GM12878 (cell line): ENCODE measurements at regions not wholly inside any gene's neighbourhood (a gene's known extent, or its start where the extent isn't known, plus 50 kb on each side); places are given as distances from the start of the nearest gene placed in this dataset.

Experiments
- ATAC-seq: fragments of 200-7000 bp; cut with Tn5 transposase; 3 replicates; pipeline ENCODE4 v1.9.1; 2020; ENCODE audit warnings: mild to moderate bottlenecking, moderate library complexity
- BruUV-seq: library from RNA; stranded (reverse); fragments of 400-500 nt; replicated peaks from 2 replicates; lab custom pipeline; 2021; lab: Mats Ljungman, UMichigan
- CTCF ChIA-PET: fragments of 300-600 bp; sonication (Branson Sonifier 250); formaldehyde crosslinking; extraction: SDS; loops from one replicate; lab custom pipeline; 2021; ENCODE audit warnings: inconsistent platforms; lab: Yijun Ruan, JAX
- POLR2A ChIA-PET: fragments of 350-600 bp; formaldehyde crosslinking; extraction: SDS; loops from one replicate; lab custom pipeline; 2021; ENCODE audit warnings: inconsistent platforms; lab: Charles Lee
- RAD21 ChIA-PET: fragments of 300-600 bp; sonication (Branson Sonifier 250); formaldehyde crosslinking; loops from one replicate; lab custom pipeline; 2023; ENCODE audit warnings: antibody characterized with exemption; ENCODE audit not compliant: unreplicated experiment; lab: Charles Lee
- SMC1A ChIA-PET: fragments of 300-600 bp; sonication (Branson Sonifier 250); formaldehyde crosslinking; loops from one replicate; lab custom pipeline; 2023; ENCODE audit not compliant: unreplicated experiment, uncharacterized antibody; lab: Charles Lee
- DNase-seq: peaks from one replicate; pipeline ENCODE4 v3.0.0-alpha.2; 2011; ENCODE audit warnings: low read depth, low spot score
- FAIRE-seq: peaks from 3 replicates; lab custom pipeline; 2011; peaks lifted over from hg19 to GRCh38; lab: Jason Lieb, UNC
- H2AFZ ChIP-seq: 2 replicates; pipeline ENCODE4 v1.6.0; 2011; ENCODE audit warnings: low read depth, low read length, control low read depth; ENCODE audit not compliant: control insufficient read depth
- H3K27ac ChIP-seq: 2 replicates; pipeline ENCODE4 v1.5.1; 2011; ENCODE audit warnings: control low read depth; ENCODE audit not compliant: control insufficient read depth, insufficient read depth
- H3K27me3 ChIP-seq, 2 experiments: replicated peaks in 1 of 2; 2 replicates each; pipeline versions ENCODE4 v1.6.0 to v1.6.1; 2011; ENCODE audit warnings: low read length in 1 of 2; ENCODE audit not compliant: control insufficient read depth in 2 of 2, insufficient read depth in 2 of 2
- H3K36me3 ChIP-seq, 2 experiments: 2 replicates each; pipeline ENCODE4 v1.5.1; 2011; ENCODE audit warnings: low read length in 1 of 2; ENCODE audit not compliant: control insufficient read depth in 2 of 2, insufficient read depth in 2 of 2
- H3K4me1 ChIP-seq: 2 replicates; pipeline ENCODE4 v1.6.1; 2011; ENCODE audit warnings: mild to moderate bottlenecking, low read length, moderate library complexity, mixed read lengths; ENCODE audit not compliant: control insufficient read depth, insufficient read depth
- H3K4me2 ChIP-seq: 2 replicates; pipeline ENCODE4 v1.6.0; 2011; ENCODE audit warnings: control low read depth; ENCODE audit not compliant: control insufficient read depth, insufficient read depth
- H3K4me3 ChIP-seq: fragments of 200-600 bp; sonication (generic); 2 replicates; pipeline ENCODE4 v1.5.1; 2016
- H3K79me2 ChIP-seq: 2 replicates; pipeline ENCODE4 v1.6.0; 2011; ENCODE audit warnings: low read length; ENCODE audit not compliant: control insufficient read depth, insufficient read depth
- H3K9ac ChIP-seq: 2 replicates; pipeline ENCODE4 v1.8.0; 2011; ENCODE audit warnings: low read length, control low read depth, mixed read lengths; ENCODE audit not compliant: control insufficient read depth, insufficient read depth
- H3K9me3 ChIP-seq: replicated peaks from 3 replicates; pipeline ENCODE4 v1.5.1; 2011; ENCODE audit warnings: mild to moderate bottlenecking, low read length; ENCODE audit not compliant: control insufficient read depth, insufficient read depth
- H4K20me1 ChIP-seq: 2 replicates; pipeline ENCODE4 v1.6.0; 2011; ENCODE audit not compliant: control insufficient read depth, insufficient read depth
- CBX5 ChIP-seq: sonication (generic); IDR thresholded peaks from 2 replicates; pipeline ENCODE4 v1.6.1; 2016; ENCODE audit warnings: low read depth, moderate library complexity, mild to moderate bottlenecking, inconsistent platforms
- MEF2B ChIP-seq: fragments of 450-650 bp; IDR thresholded peaks from 2 replicates; pipeline ENCODE4 v1.6.1; 2018; ENCODE audit warnings: mild to moderate bottlenecking, moderate library complexity; ENCODE audit not compliant: partially characterized antibody, poor library complexity, severe bottlenecking
- NR2F1 ChIP-seq: fragments of 450-650 bp; conservative IDR thresholded peaks from 2 replicates; pipeline ENCODE4 v1.6.1; 2017; ENCODE audit warnings: mild to moderate bottlenecking
- SIN3A ChIP-seq: IDR thresholded peaks from 2 replicates; pipeline ENCODE4 v1.6.1; 2012; ENCODE audit warnings: low read depth, low read length, improper control_type of control experiment
- WGBS: methylation state at CpG from one replicate; pipeline ENCODE4 v1.1.6; 2016; ENCODE audit warnings: low lambda C conversion rate; ENCODE audit not compliant: insufficient replicate concordance, insufficient coverage; ENCODE audit errors: missing lambda C conversion rate; 5-methylcytosine and 5-hydroxymethylcytosine counted together
- in situ Hi-C: fragments of 300-500 bp; cut with MboI; formaldehyde crosslinking; loops from 9 replicates; pipeline ENCODE4 v1.14.3; 2018; ENCODE audit warnings: mixed read lengths
- intact Hi-C: fragments of 100-400 bp; cut with micrococcal nuclease; formaldehyde crosslinking; loops from one replicate; pipeline ENCODE4 v1.14.2; 2022; ENCODE audit not compliant: unreplicated experiment

DNA sequence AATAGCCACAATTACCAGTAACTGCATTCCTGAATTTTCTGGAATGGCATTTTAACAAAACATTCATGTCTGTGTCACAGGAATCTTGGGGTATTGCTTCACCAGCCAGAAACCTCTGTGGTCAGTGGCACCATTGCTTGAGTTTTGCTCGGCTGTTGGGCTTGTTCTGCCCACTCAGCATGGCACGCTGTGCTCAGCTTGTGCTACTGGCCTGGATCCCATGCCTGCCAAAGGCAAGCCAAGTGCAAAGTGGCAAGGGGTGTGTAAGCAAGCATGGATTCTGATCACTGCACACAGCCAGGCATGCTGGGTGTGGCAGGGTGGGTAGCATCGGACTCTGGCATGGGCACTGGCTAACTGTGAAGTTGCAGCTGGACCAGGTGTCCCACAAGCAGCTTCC, 1150.9 kb downstream of the MRPL39 start:
- Histone ChIP-seq H3K4me2 (no peak overlapping the region), H4K20me1 (no peaks in the 10 kb centered on the region), H3K9me3 (no peaks in the 10 kb centered on the region), H3K9ac (no peak overlapping the region), H3K79me2 (no peaks in the 10 kb centered on the region), H3K27me3 (no peaks in the 10 kb centered on the region), H3K36me3 (no peaks in the 10 kb centered on the region), H3K4me3 (no peak overlapping the region), H2AFZ (no peak overlapping the region)
- no peak for FAIRE-seq
- ChIA-PET POLR2A (no interaction called here), SMC1A (no interaction called here), CTCF (no interaction called here)
- in situ Hi-C loops = no loop called here
- DNase-seq = no peak
- ATAC-seq = no peak
- no TSS peak for BruUV-seq
- 2% methylated on average over 3 of the region's 3 CpGs for WGBS
- no peak for TF ChIP-seq NR2F1
- TF ChIP-seq, all 136 proteins: peak for 0
- Histone ChIP-seq H3K27ac (no peak overlapping the region), H3K4me1 (no peaks in the 10 kb centered on the region)
- RAD21 ChIA-PET = no interaction called here
- intact Hi-C loops = no loop called here

DNA sequence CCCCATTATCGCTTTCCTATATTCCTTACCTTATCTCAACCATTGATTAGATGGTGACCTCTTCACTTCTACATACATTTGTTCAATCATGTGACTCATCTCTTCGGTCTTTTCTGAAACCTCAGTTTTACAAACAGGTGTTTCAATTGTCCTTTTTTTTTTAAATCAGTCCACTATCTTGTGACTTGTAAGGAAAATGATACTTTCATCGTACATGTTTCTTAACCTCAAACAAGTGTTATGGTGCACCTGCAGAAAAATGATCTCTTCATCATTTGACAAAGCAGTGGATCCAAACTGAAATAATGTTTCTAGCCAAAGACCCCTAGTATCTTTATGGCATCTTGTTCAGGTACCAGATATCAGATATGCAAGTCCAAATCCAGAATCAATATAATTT, 1157.2 kb downstream of the MRPL39 start:
- SMC1A ChIA-PET = no interaction called here

More for the DNA sequence above, 1157.2 kb downstream of the MRPL39 start:
- Histone ChIP-seq H3K27ac (no peak overlapping the region), H3K4me1 (no peaks in the 10 kb centered on the region), H3K9ac (no peak overlapping the region), H4K20me1 (no peaks in the 10 kb centered on the region), H3K36me3 (no peaks in the 10 kb centered on the region), H3K4me3 (no peak overlapping the region), H2AFZ (no peak overlapping the region), H3K27me3 (no peaks in the 10 kb centered on the region), H3K9me3 (no peaks in the 10 kb centered on the region), H3K4me2 (no peak overlapping the region), H3K79me2 (no peaks in the 10 kb centered on the region)
- RAD21 ChIA-PET = no interaction called here
- TF ChIP-seq CBX5 = no peak
- no peak for TF ChIP-seq MEF2B
- TF ChIP-seq SIN3A = no peak
- in situ Hi-C loops (no loop called here), intact Hi-C loops (no loop called here)
- no peak for DNase-seq
- POLR2A ChIA-PET = no interaction called here
- CTCF ChIA-PET = no interaction called here
- no peak for FAIRE-seq
- ATAC-seq = no peak
- WGBS = 41% methylated on average over 3 of the region's 3 CpGs
- no TSS peak for BruUV-seq
